GM12891 (cell line): ENCODE measurements at regions not wholly inside any gene's neighbourhood (a gene's known extent, or its start where the extent isn't known, plus 50 kb on each side); places are given as distances from the start of the nearest gene placed in this dataset.

Experiments
- PAX5 ChIP-seq: IDR thresholded peaks from 2 replicates; pipeline ENCODE4 v1.6.1; 2011; ENCODE audit warnings: low read length, moderate library complexity, mild to moderate bottlenecking; ENCODE audit not compliant: insufficient read depth, severe bottlenecking
- POLR2A ChIP-seq: IDR thresholded peaks from 2 replicates; pipeline ENCODE4 v1.6.1; 2011; ENCODE audit warnings: low read depth, low read length, control low read depth
- POLR2AphosphoS5 ChIP-seq: IDR thresholded peaks from 2 replicates; pipeline ENCODE4 v1.6.1; 2011; ENCODE audit warnings: low read depth, low read length, control low read depth
- SPI1 ChIP-seq: IDR thresholded peaks from 2 replicates; pipeline ENCODE4 v1.6.1; 2011; ENCODE audit warnings: low read depth, low read length, control low read depth
- TAF1 ChIP-seq: IDR thresholded peaks from 2 replicates; pipeline ENCODE4 v1.6.1; 2011; ENCODE audit warnings: low read depth, low read length, control low read depth

DNA sequence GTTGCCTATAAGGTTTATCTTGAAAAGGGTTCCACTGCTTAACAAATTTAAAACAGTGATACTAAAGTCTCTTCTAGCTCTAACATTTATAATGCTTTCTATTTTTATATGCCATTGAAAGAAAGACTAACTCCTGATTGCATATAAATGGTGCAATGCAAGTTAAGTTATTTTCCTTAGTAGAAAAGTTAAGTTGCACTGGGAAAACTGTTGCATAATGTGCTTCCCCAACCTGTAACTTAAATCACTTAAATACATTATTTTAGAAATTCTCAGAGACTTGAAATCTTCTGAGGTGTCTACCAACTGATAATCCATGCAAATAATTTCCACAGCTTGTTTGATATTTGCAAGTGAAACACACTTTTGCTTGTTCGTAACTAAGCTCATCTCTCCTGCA lies 175.0 kb upstream of the HMCN1 start:
- TF ChIP-seq POLR2A: no peak
- no peak for TF ChIP-seq PAX5
- no peak for TF ChIP-seq TAF1
- TF ChIP-seq POLR2AphosphoS5: no peak
- TF ChIP-seq SPI1: no peak
